IMR-90 (cell line): ENCODE measurements at regions not wholly inside any gene's neighbourhood (a gene's known extent, or its start where the extent isn't known, plus 50 kb on each side); places are given as distances from the start of the nearest gene placed in this dataset.

Experiments used
- ATAC-seq: fragments of 200-7000 bp; cut with Tn5 transposase; 2 replicates; pipeline ENCODE4 v1.9.1; 2020; ENCODE audit warnings: low read depth, mild to moderate bottlenecking, moderate library complexity
- BruUV-seq: library from RNA; stranded (reverse); fragments of 400-500 nt; replicated peaks from 2 replicates; lab custom pipeline; 2021; lab: Mats Ljungman, UMichigan
- CTCF ChIA-PET: fragments of 300-600 bp; formaldehyde crosslinking; extraction: SDS; loops from one replicate; lab custom pipeline; 2021; ENCODE audit warnings: antibody characterized with exemption; lab: Yijun Ruan, JAX
- POLR2A ChIA-PET: fragments of 300-600 bp; sonication (Branson Sonifier 250); formaldehyde crosslinking; loops from one replicate; lab custom pipeline; 2022; ENCODE audit warnings: antibody characterized with exemption; ENCODE audit not compliant: unreplicated experiment; lab: Charles Lee
- DNase-seq: peaks from one replicate; pipeline ENCODE4 v3.0.0; 2013
- H2AFZ ChIP-seq: replicated peaks from 2 replicates; pipeline ENCODE3; 2013; ENCODE audit warnings: low read length, mild to moderate bottlenecking; ENCODE audit not compliant: poor library complexity
- H2AK5ac ChIP-seq: 2 replicates; pipeline ENCODE4 v1.6.1; 2013; ENCODE audit warnings: low read depth, low read length, inconsistent platforms
- H2AK9ac ChIP-seq: replicated peaks from 2 replicates; pipeline ENCODE3; 2013; ENCODE audit warnings: mild to moderate bottlenecking, low read depth, low read length, moderate library complexity; ENCODE audit not compliant: poor library complexity
- H2BK120ac ChIP-seq: 2 replicates; pipeline ENCODE4 v1.6.1; 2013; ENCODE audit warnings: low read depth, low read length, inconsistent platforms
- H2BK15ac ChIP-seq: 3 replicates; pipeline ENCODE4 v1.6.1; 2013; ENCODE audit warnings: low read depth, low read length, inconsistent platforms
- H2BK20ac ChIP-seq: 2 replicates; pipeline ENCODE4 v1.6.1; 2013; ENCODE audit warnings: low read depth, mild to moderate bottlenecking, inconsistent platforms, low read length, moderate library complexity
- H2BK5ac ChIP-seq: 2 replicates; pipeline ENCODE4 v1.6.1; 2013; ENCODE audit warnings: mild to moderate bottlenecking, low read depth, low read length, inconsistent platforms; ENCODE audit not compliant: poor library complexity, severe bottlenecking
- H3K14ac ChIP-seq: replicated peaks from 2 replicates; pipeline ENCODE4 v1.6.1; 2013; ENCODE audit warnings: low read depth, low read length, inconsistent platforms
- H3K18ac ChIP-seq: 2 replicates; pipeline ENCODE4 v1.6.1; 2013; ENCODE audit warnings: low read depth, low read length, control low read depth
- H3K23ac ChIP-seq: 2 replicates; pipeline ENCODE4 v1.6.1; 2013; ENCODE audit warnings: low read depth, low read length, inconsistent platforms
- H3K27ac ChIP-seq: 2 replicates; pipeline ENCODE4 v1.5.1; 2013; ENCODE audit warnings: mild to moderate bottlenecking, control low read depth, low read length; ENCODE audit not compliant: insufficient read depth
- H3K27me3 ChIP-seq: 2 replicates; pipeline ENCODE4 v1.6.1; 2013; ENCODE audit warnings: low read length; ENCODE audit not compliant: control insufficient read depth, insufficient read depth
- H3K36me3 ChIP-seq: 2 replicates; pipeline ENCODE4 v1.6.1; 2013; ENCODE audit warnings: low read length, mixed read lengths; ENCODE audit not compliant: control insufficient read depth, insufficient read depth
- H3K4ac ChIP-seq: 2 replicates; pipeline ENCODE4 v1.6.1; 2013; ENCODE audit warnings: low read depth, low read length, inconsistent platforms
- H3K4me1 ChIP-seq: 2 replicates; pipeline ENCODE4 v1.6.1; 2013; ENCODE audit warnings: low read length, mixed read lengths; ENCODE audit not compliant: control insufficient read depth, insufficient read depth
- H3K4me2 ChIP-seq: 2 replicates; pipeline ENCODE4 v1.6.1; 2013; ENCODE audit warnings: low read depth, mild to moderate bottlenecking, control low read depth, low read length, moderate library complexity
- H3K4me3 ChIP-seq: 2 replicates; pipeline ENCODE4 v1.5.1; 2013; ENCODE audit warnings: low read depth, mild to moderate bottlenecking, control low read depth, low read length, moderate library complexity; ENCODE audit not compliant: insufficient read depth
- H3K56ac ChIP-seq: 2 replicates; pipeline ENCODE4 v1.6.1; 2013; ENCODE audit warnings: low read length, inconsistent platforms; ENCODE audit not compliant: insufficient read depth; ENCODE audit errors: extremely low read depth
- H3K79me1 ChIP-seq, 2 experiments: 2 replicates each; pipeline ENCODE4 v1.6.1; 2013; ENCODE audit warnings: low read length in 2 of 2, inconsistent platforms in 1 of 2, low read depth in 1 of 2
- H3K9ac ChIP-seq: 2 replicates; pipeline ENCODE4 v1.6.1; 2013; ENCODE audit warnings: low read depth, low read length, control low read depth
- H3K9me1 ChIP-seq: 2 replicates; pipeline ENCODE4 v1.6.1; 2013; ENCODE audit warnings: low read length, inconsistent platforms; ENCODE audit not compliant: insufficient read depth
- H3K9me3 ChIP-seq: 2 replicates; pipeline ENCODE4 v1.6.1; 2013; ENCODE audit warnings: low read length; ENCODE audit not compliant: control insufficient read depth, insufficient read depth
- H4K20me1 ChIP-seq: 2 replicates; pipeline ENCODE4 v1.6.1; 2013; ENCODE audit warnings: low read length, inconsistent platforms; ENCODE audit not compliant: insufficient read depth
- H4K5ac ChIP-seq: 2 replicates; pipeline ENCODE4 v1.6.1; 2013; ENCODE audit warnings: mild to moderate bottlenecking, low read depth, low read length, control low read depth
- H4K8ac ChIP-seq, 2 experiments: 2 replicates each; pipeline ENCODE4 v1.6.1; 2013; ENCODE audit warnings: low read depth in 2 of 2, low read length in 2 of 2, control low read depth in 1 of 2, inconsistent platforms in 1 of 2
- H4K91ac ChIP-seq: 2 replicates; pipeline ENCODE4 v1.6.1; 2013; ENCODE audit warnings: low read depth, low read length, inconsistent platforms; ENCODE audit not compliant: insufficient read depth
- RCOR1 ChIP-seq: IDR thresholded peaks from 2 replicates; pipeline ENCODE4 v1.6.1; 2012; ENCODE audit warnings: mild to moderate bottlenecking, low read length, improper control_type of control experiment; ENCODE audit not compliant: insufficient replicate concordance
- WGBS, 2 experiments: methylation state at CpG; one replicate each; pipeline versions ENCODE4 v1.1.5 to v1.1.7; 2013; ENCODE audit warnings: missing lambda C conversion rate in 2 of 2; ENCODE audit not compliant: insufficient read length in 1 of 2; ENCODE audit errors: extremely low coverage in 2 of 2; 5-methylcytosine and 5-hydroxymethylcytosine counted together
- dilution Hi-C: fragments of 300-500 bp; cut with HindIII; formaldehyde crosslinking; loops from one replicate; pipeline ENCODE4 v1.14.3; 2018; ENCODE audit warnings: low sequenced_read_pairs; ENCODE audit not compliant: unreplicated experiment
- in situ Hi-C: fragments of 300-500 bp; cut with MboI; formaldehyde crosslinking; loops from 3 replicates; pipeline ENCODE4 v1.14.3; 2019; ENCODE audit warnings: low sequenced_read_pairs, inconsistent platforms, mixed read lengths
- intact Hi-C: fragments of 100-400 bp; cut with micrococcal nuclease; formaldehyde crosslinking; loops from 2 replicates; pipeline ENCODE4 v1.10.0; 2022

DNA sequence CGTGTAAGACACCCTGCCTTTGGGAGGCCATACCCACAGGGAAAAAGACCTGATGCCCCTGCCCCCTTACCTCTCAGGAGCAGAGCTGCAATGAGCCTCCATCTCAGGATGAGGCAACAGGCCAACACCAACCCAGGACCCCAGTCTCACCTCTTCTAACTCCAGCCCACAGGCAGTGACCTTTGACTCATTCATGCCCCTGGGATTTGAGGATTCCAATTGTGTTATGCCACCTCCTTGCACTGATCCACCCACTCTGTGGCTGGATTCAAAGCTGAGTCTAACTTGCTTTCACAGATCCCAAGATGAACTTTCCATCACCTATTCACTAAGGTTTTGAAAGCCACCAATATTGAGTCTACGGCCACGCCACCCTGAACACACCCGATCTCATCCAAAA, 64.7 kb downstream of the MINAR1 start:
- CTCF ChIA-PET: no interaction called here
- H3K9ac ChIP-seq: no peak overlapping the region
- DNase-seq (no peak), ATAC-seq (no peak)
- no peak overlapping the region for H4K8ac ChIP-seq
- no peak overlapping the region for H2BK15ac ChIP-seq
- H3K36me3 ChIP-seq: no peaks in the 10 kb centered on the region
- TF ChIP-seq RCOR1: no peak
- no peak overlapping the region for H3K14ac ChIP-seq
- no peak overlapping the region for H4K5ac ChIP-seq
- H3K4ac ChIP-seq: no peak overlapping the region
- H4K91ac ChIP-seq: no peak overlapping the region
- H2BK5ac ChIP-seq: no peak overlapping the region
- H3K79me1 ChIP-seq: no peaks in the 10 kb centered on the region
- no peaks in the 10 kb centered on the region for H3K4me1 ChIP-seq
- no peak overlapping the region for H2BK120ac ChIP-seq
- no peak overlapping the region for H2BK20ac ChIP-seq
- in situ Hi-C loops (no loop called here), intact Hi-C loops (no loop called here), dilution Hi-C loops (no loop called here)
- H4K20me1 ChIP-seq: no peaks in the 10 kb centered on the region
- H3K27ac ChIP-seq: no peak overlapping the region
- POLR2A ChIA-PET: no interaction called here
- BruUV-seq: no TSS peak
- H3K23ac ChIP-seq: no peak overlapping the region
- H3K9me3 ChIP-seq: no peaks in the 10 kb centered on the region
- H3K4me2 ChIP-seq: no peak overlapping the region
- H2AK5ac ChIP-seq: no peak overlapping the region
- no peak overlapping the region for H2AK9ac ChIP-seq
- H3K4me3 ChIP-seq: no peak overlapping the region
- H3K18ac ChIP-seq: no peak overlapping the region
- WGBS, 2 experiments: no CpG with 5 or more reads among the region's 4 CpGs
- no peaks in the 10 kb centered on the region; the same call in 1 of the 2 replicates for H3K27me3 ChIP-seq
- no peak overlapping the region for H2AFZ ChIP-seq
- H3K9me1 ChIP-seq: no peaks in the 10 kb centered on the region
- H3K56ac ChIP-seq: no peak overlapping the region
